OCI-LY3 (cell line): ENCODE measurements at regions not wholly inside any gene's neighbourhood (a gene's known extent, or its start where the extent isn't known, plus 50 kb on each side); places are given as distances from the start of the nearest gene placed in this dataset.

Experiments used
- H2AFZ ChIP-seq: fragments of 200-600, 300-600 bp; shearing (Covaris generic); 2 replicates; pipeline ENCODE4 v1.6.0; 2014; ENCODE audit warnings: antibody characterized with exemption, low read depth, low read length
- H3K27ac ChIP-seq: fragments of 200-600, 300-600 bp; sonication (generic); 2 replicates; pipeline ENCODE4 v1.5.1; 2014; ENCODE audit warnings: mild to moderate bottlenecking, low read length, moderate library complexity, mixed read lengths
- H3K27me3 ChIP-seq: fragments of 200-600, 300-600 bp; sonication (generic); 2 replicates; pipeline ENCODE4 v1.6.1; 2014; ENCODE audit warnings: low read depth, low read length, mixed read lengths
- H3K36me3 ChIP-seq: fragments of 200-600, 300-600 bp; sonication (generic); replicated peaks from 2 replicates; pipeline ENCODE3; 2014; ENCODE audit warnings: low read depth, low read length, mixed read lengths
- H3K4me1 ChIP-seq: fragments of 300-600, 200-600 bp; sonication (generic); 2 replicates; pipeline ENCODE4 v1.6.1; 2014; ENCODE audit warnings: low read length, mixed read lengths
- H3K4me2 ChIP-seq: fragments of 200-600, 300-600 bp; sonication (generic); 2 replicates; pipeline ENCODE4 v1.6.1; 2014; ENCODE audit warnings: low read length, mixed read lengths
- H3K4me3 ChIP-seq: fragments of 300-600, 200-600 bp; sonication (generic); 2 replicates; pipeline ENCODE4 v1.5.1; 2014; ENCODE audit warnings: antibody characterized with exemption, mild to moderate bottlenecking, low read length, moderate library complexity
- H3K79me2 ChIP-seq: fragments of 300-600, 200-600 bp; shearing (Covaris generic); 2 replicates; pipeline ENCODE4 v1.6.1; 2014; ENCODE audit warnings: mild to moderate bottlenecking, low read length, mixed read lengths
- H3K9ac ChIP-seq: fragments of 300-600, 200-600 bp; shearing (Covaris generic); 2 replicates; pipeline ENCODE4 v1.6.0; 2014; ENCODE audit warnings: mild to moderate bottlenecking, low read length, moderate library complexity
- H3K9me3 ChIP-seq: fragments of 200-600, 300-600 bp; shearing (Covaris generic); 2 replicates; pipeline ENCODE4 v1.6.1; 2014; ENCODE audit warnings: low read length, mixed read lengths; ENCODE audit not compliant: insufficient read depth
- H4K20me1 ChIP-seq: fragments of 200-600, 300-600 bp; sonication (generic); 2 replicates; pipeline ENCODE4 v1.6.1; 2016; ENCODE audit warnings: low read length, mixed read lengths; ENCODE audit not compliant: insufficient read depth
- EZH2phosphoT487 ChIP-seq: fragments of 200-600 bp; shearing (Covaris generic); IDR thresholded peaks from 2 replicates; pipeline ENCODE4 v1.6.1; 2018; ENCODE audit warnings: antibody characterized with exemption, mixed run types, low read depth
- TF ChIP-seq, protein P1 (sequence below): fragments of 200-600, 300-600 bp; sonication (generic); IDR thresholded peaks from 2 replicates; pipeline ENCODE4 v1.5.1; 2014; ENCODE audit warnings: antibody characterized with exemption, low read length, low read depth

DNA sequence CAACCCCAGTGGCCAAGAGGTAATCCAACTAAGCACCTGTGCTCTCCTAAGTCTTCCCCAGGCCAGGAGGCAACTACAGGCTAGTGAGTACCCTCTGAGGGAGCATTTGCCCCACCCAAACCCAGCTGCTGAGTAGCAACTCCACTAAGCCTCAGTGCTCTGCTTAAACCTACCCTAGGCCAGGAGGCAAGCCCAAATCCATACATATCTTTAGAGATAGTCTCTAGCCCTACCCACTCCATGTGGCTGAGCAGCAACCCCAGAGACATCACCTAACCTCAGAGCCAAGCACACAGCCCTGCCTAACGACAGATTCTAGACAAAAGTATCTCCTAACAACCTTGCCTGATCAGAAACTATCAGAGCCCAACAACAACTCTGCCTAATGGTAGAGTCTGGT, 132.8 kb upstream of the TTC14 start:
- no peak overlapping the region for H3K4me3 ChIP-seq
- H3K36me3 ChIP-seq, result no peaks in the 10 kb centered on the region
- no peaks in the 10 kb centered on the region for H4K20me1 ChIP-seq
- H3K4me2 ChIP-seq, result no peak overlapping the region
- no peak overlapping the region for H3K9ac ChIP-seq
- H2AFZ ChIP-seq, result no peak overlapping the region
- no peaks in the 10 kb centered on the region for H3K79me2 ChIP-seq
- TF ChIP-seq EZH2phosphoT487, result no peak
- TF ChIP-seq, protein P1, sequence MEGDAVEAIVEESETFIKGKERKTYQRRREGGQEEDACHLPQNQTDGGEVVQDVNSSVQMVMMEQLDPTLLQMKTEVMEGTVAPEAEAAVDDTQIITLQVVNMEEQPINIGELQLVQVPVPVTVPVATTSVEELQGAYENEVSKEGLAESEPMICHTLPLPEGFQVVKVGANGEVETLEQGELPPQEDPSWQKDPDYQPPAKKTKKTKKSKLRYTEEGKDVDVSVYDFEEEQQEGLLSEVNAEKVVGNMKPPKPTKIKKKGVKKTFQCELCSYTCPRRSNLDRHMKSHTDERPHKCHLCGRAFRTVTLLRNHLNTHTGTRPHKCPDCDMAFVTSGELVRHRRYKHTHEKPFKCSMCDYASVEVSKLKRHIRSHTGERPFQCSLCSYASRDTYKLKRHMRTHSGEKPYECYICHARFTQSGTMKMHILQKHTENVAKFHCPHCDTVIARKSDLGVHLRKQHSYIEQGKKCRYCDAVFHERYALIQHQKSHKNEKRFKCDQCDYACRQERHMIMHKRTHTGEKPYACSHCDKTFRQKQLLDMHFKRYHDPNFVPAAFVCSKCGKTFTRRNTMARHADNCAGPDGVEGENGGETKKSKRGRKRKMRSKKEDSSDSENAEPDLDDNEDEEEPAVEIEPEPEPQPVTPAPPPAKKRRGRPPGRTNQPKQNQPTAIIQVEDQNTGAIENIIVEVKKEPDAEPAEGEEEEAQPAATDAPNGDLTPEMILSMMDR, result no peak
- H3K27me3 ChIP-seq, result no peaks in the 10 kb centered on the region
- no peaks in the 10 kb centered on the region for H3K9me3 ChIP-seq
- no peak overlapping the region for H3K27ac ChIP-seq
- H3K4me1 ChIP-seq, result no peaks in the 10 kb centered on the region

DNA sequence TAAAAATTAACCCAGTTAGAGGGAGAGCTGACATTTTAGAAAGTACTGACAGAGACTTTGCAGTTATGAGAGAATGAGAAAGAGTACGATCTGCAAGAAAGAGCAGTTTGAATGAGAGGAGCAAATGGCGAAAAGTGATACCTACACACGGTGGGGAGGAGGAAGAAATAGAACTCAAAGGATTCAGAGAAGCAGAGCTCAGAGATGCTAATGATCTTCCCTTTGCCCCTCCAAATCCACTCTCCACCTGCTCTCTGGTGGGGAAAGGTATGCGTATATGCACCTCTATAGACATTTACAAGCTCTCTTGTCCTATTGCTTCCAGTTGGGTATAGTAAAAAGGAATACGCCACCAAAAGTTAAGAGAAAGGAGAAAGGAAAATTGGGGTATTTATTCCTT, 123.3 kb upstream of the TTC14 start:
- no peaks in the 10 kb centered on the region for H3K27me3 ChIP-seq
- no peaks in the 10 kb centered on the region for H3K9me3 ChIP-seq
- no peak overlapping the region for H2AFZ ChIP-seq
- H3K4me2 ChIP-seq, result no peak overlapping the region
- TF ChIP-seq, protein P1, result no peak
- TF ChIP-seq EZH2phosphoT487, result no peak
- no peak overlapping the region for H3K9ac ChIP-seq
- no peaks in the 10 kb centered on the region for H4K20me1 ChIP-seq
- no peaks in the 10 kb centered on the region for H3K79me2 ChIP-seq
- H3K4me3 ChIP-seq, result no peak overlapping the region
- no peaks in the 10 kb centered on the region for H3K4me1 ChIP-seq
- no peaks in the 10 kb centered on the region for H3K36me3 ChIP-seq
- no peak overlapping the region for H3K27ac ChIP-seq

DNA sequence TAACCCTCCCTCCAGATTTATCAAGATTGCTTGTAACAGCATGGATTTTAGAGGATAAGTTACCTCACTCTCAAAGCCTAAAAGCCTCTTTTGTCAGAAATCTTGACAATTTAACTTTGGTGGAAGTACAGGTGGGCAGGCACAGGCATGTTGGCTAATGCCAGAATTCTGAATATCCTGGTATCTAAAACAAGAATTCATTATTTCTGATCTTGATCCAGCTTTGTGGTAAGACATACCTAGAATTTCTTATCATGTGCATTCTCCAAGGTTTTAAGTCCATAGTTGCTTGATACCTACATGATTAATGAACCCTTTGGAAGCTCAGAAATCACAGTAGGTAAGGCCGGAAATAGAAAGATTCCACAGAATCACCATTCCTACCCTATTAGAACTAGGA, 109.9 kb upstream of the TTC14 start:
- H2AFZ ChIP-seq, result no peak overlapping the region
- no peak overlapping the region for H3K4me3 ChIP-seq
- H3K4me2 ChIP-seq, result no peak overlapping the region
- no peaks in the 10 kb centered on the region for H3K9me3 ChIP-seq
- no peaks in the 10 kb centered on the region for H3K4me1 ChIP-seq
- no peaks in the 10 kb centered on the region for H4K20me1 ChIP-seq
- no peaks in the 10 kb centered on the region for H3K36me3 ChIP-seq
- no peak for TF ChIP-seq EZH2phosphoT487
- TF ChIP-seq, protein P1, result no peak
- H3K27me3 ChIP-seq, result no peaks in the 10 kb centered on the region
- H3K79me2 ChIP-seq, result no peaks in the 10 kb centered on the region
- no peak overlapping the region for H3K27ac ChIP-seq
- no peak overlapping the region for H3K9ac ChIP-seq

DNA sequence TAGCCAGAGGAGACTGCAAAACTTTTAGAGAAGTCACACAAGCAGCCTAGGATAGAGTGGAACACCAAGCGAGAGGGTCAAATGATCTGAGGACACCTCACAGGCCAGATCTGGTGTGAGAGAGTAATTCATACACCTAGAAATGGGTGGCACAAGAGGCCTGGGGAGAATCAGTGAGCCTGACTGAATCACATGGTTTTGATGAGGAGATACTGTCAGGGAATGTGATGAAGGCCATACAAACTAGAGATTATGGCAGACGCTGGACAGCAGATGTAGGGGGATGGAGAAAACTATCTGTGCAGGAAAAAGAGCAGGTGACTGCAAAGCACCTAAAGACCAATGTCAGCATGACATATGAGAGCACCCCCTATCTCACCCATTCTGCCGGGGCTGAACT, 105.0 kb upstream of the TTC14 start:
- Histone ChIP-seq H3K9ac (no peak overlapping the region), H3K9me3 (no peaks in the 10 kb centered on the region), H4K20me1 (no peaks in the 10 kb centered on the region), H3K4me1 (no peaks in the 10 kb centered on the region), H3K27me3 (no peaks in the 10 kb centered on the region), H3K27ac (no peak overlapping the region), H3K4me3 (no peak overlapping the region), H3K36me3 (no peaks in the 10 kb centered on the region), H2AFZ (no peak overlapping the region), H3K79me2 (no peaks in the 10 kb centered on the region), H3K4me2 (no peak overlapping the region)
- TF ChIP-seq, protein P1, result no peak
- TF ChIP-seq EZH2phosphoT487, result no peak
